HG02610 (cell line): ENCODE measurements at regions not wholly inside any gene's neighbourhood (a gene's known extent, or its start where the extent isn't known, plus 50 kb on each side); places are given as distances from the start of the nearest gene placed in this dataset.

Experiments
- ATAC-seq: cut with Tn5 transposase; IDR thresholded peaks from one replicate; pipeline ENCODE4 v1.9.1; 2021; ENCODE audit warnings: mild to moderate bottlenecking, moderate library complexity; ENCODE audit not compliant: unreplicated experiment

DNA sequence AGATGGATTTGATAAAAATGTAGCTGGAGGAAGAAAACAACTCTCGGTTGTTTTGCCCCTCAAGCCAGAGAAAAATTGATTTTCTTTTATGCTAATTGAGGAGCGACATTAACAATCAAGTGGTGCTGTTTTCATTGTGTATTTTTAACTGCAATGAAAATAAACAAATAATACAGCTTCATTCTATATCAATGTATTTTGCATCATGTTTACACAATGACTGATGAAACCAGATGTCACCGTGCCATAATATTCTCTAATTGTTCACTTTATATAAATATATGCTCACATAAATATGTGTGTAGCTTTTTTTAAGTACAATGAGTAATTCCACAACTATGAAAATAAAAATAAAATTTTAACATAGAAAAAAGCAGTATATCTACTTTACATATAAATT, 139.0 kb upstream of the PRDM9 start:
- ATAC-seq = no peak

DNA sequence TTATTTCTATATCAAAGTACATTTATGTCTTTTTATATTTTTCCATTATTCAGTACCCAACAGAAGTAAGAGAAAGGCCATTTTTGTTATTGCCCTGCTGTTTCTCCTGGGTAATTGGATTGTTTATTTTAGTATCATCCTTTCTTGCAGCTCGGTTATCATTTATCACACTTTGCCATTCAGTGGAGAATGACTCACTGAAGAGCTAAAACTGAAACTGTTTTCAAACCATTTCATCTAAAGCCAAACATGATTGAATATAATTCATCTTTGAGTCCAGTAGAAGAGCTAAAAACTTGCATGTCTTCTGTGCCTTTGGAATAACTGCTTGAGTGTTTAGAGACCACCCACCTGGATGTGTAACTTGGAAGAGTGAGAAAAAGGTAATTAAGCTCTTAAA, 139.5 kb upstream of the PRDM9 start:
- ATAC-seq = no peak

DNA sequence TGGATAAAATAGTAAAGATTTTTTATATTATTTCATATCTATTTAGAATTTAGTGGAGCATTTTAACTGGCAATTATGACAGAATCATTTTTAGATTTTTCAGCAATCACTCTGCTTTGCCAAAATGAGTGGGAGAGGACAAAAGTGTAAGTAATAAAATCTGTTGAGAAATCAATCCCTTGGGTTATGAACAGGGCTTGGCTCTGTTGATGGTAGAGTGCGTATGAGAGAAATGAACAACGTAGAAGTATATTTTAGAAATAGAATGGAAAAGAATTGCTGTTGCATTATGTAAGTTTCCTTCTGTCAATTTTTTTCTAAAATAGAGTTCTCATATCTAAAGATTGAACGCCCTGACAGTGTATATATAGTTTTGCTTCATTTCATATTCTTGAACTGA, 154.1 kb upstream of the PRDM9 start:
- no peak for ATAC-seq

DNA sequence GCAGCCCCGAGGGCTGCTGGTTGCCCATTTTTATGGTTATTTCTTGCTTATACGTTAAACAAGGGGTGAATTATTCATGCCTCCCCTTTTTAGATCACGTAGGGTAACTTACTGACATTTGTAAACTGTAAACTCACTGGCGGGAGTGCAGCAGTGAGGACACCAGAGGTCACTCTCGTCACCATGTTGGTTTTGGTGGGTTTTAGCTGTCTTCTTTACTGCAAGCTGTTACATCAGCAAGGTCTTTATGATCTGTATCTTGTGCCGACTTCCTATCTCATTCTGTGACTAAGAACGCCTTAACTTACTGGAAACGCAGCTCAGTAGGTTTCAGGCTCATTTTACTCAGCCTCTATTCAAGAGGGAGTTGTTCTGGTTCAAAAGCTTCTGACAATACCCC, 155.0 kb upstream of the PRDM9 start:
- no peak for ATAC-seq

DNA sequence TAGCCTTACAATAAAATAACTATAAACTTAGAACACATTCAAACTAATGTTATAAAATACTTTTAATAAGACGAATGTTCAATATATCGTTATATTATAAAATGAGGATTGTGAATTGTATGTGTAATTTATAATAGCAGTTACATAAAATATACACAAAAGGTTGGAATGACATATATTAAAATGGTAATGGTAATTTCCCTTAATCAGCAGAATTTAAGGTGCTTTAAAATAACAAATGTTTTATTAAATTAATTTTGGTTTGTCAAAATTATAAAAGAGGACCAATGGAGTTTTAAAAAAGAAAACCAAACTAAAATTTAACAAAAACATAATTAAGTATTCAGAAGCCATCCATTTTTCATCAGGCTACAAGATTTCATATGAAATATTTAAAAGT, 164.3 kb upstream of the PRDM9 start:
- ATAC-seq = no peak

DNA sequence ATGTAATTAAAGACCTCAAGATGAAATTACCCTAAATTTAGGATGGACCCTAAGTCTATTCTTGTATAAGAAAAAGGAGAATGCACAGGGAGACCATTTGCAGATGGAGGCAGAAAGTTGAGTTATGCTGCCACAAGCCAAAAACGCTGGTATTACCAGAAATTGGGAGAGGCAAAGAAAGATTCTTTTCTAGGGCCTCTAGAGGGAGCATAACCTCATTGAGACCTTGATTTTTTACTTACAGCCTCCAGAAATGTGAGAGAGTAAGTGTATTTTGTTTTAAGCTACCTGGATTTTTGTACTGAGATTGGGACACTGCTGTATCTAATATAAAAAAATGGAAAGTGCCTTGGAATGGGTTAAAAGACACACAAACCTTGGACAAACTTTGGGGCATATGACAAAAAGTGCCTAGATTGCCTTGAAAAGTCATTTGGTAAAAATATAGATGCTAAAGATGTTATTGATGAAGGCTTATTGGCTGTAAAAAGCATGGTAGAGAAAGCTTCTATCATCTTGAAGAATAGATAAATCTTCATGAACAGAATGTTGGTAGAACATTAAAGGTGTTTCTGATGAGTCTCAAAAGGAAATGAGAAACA, 174.7 kb upstream of the PRDM9 start:
- no peak for ATAC-seq

DNA sequence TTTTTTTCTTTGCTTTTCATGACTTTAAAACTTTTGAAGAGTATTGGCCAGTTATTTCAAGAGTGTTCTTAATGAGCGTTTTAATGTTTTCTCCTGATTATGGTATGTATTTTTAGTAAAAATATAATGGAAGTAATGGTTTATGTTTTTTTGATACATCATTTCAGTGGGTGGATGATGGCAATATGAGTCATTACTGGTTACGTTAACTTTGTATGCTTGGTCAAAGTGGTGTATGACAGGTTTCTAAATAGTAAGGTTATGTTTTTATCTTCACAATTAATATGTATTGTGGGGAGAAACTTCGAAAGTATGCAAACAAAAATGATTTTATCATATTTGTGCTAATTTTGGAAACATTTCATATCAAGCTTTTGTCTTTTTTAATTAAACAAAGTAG, 176.7 kb upstream of the PRDM9 start:
- ATAC-seq = no peak

DNA sequence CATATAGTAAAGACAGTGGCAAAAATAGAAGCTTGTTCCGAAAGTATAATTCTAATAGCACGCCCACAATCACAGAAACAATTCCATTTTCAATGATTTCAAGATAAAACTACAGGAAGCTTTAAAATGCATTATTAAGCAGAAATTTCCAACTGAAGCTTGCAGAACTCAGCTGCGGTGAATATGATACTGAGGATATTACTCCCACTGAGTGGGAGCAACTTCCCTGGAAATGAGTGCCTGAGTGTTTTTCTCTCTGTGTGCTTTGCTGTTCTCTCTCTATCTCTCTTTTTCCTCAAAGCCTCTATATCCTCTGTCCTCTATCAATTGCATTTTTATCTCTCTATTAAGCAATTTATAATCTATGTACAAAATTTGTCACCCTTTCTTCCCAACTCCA, 187.5 kb upstream of the PRDM9 start:
- no peak for ATAC-seq

DNA sequence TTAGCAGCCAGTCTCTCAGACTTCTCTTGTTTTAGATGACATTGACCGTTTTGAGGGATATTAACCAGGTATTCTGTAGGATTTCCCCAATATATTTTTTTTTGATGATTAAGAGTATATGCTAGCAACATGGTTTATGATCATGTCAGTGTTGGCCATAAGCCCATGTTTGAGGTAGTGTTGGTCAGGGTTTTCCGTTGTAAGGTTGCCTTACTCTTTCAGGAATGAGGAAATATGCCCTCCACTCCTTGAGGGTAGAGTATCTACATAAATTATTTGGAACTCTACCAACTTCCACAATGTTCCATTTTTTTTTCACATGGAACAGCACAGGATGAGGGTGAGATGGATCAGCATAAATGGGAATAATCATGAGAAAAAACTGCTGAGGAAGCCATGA, 188.4 kb upstream of the PRDM9 start:
- no peak for ATAC-seq

DNA sequence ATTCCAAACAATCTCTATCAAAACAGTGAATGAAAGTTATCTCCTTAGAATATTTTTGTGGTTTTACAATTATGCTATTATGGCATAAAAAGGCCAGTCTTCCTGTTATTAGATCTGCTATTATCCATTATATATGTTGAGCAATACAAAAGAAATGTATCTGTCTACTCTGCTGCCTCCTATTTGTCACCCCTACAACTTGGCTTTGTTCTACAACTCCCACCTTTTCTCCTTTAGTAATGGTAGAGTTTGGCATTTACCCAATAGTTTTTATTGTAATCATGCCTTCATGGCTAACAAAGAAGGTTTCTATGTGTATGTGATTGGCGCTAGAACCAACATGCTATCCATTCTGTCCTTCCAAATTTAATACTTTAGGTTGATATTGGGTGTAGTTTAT, 189.2 kb upstream of the PRDM9 start:
- ATAC-seq = no peak

DNA sequence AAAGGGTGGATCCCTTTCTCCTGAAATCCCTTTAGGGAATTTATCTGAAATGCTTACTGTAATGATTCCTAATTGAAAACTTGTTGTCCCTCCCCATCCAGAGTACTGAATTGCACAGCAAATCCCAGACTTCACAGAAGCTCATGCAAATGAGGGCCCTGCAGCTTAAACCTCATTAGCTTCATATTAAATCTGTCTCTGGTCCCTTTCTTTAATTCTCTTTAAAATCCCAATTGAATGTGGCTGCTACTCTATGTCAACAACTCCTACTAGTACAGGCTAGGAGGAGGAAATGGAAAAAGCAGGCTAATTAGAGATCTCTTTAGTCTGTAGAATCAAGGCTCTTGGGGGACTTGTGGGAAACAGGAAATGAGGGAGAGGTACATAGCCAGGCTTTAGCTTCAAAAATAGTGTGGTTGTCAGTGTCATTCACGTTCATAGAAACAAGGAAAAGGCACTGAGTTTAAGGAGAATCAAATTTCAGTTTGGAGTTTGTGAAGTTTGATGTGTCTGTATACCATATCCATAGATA, 191.3 kb upstream of the PRDM9 start:
- ATAC-seq = no peak

DNA sequence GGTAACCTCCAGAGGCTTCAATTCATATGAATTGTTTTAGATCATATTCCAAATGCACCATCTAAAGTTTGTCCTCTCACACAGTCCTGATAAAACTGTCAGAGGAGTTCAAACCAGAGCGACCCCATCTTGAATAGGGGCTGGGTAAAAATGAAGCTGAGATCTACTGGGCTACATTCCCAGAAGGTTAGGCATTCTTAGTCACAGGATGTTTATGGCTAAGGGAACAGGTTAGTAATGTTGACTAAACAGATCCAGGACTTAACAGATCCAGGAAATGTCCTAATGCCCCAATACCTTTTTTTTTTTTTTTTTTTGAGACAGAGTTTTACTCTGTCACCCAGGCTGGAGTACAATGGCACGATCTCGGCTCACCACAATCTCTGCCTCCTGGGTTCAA, 192.6 kb upstream of the PRDM9 start:
- no peak for ATAC-seq

DNA sequence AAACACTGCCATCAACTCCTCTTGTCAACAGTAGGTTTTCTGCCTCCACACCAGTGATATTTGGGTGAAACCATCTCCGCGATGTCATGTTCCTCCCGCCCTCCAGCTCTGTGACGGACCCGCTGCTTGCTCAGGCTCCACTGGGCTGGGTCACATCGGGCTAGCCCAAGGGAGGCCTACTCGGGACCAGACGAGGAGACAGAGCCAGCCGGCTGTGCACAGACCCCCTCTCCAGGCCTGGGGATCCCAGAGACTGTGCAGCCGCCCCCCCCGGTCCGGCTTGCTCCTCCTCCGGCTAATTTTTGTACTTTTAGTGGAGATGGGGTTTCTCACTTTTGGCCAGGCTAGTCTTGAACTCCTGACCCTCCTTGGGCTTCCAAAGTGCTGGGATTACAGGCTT, 202.4 kb upstream of the PRDM9 start:
- no peak for ATAC-seq

DNA sequence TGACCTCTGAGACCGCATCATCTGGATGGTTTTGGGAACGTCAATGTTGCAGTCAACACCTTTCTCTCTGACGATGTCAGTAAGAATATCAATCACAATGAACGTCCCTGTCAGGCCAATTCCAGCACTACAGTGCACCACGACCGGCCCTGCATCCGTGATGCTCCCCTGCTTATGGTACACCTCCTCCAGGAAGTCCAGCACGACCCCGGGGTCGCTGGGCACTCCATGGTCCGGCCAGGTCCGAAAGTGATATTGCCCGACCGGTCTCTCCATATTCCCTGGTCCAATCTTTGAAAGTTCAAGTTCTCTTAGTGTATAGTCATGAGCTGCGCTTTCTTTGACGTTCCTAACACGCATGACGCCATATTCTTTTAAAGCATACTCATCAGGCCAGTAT, 203.6 kb upstream of the PRDM9 start:
- ATAC-seq = no peak

DNA sequence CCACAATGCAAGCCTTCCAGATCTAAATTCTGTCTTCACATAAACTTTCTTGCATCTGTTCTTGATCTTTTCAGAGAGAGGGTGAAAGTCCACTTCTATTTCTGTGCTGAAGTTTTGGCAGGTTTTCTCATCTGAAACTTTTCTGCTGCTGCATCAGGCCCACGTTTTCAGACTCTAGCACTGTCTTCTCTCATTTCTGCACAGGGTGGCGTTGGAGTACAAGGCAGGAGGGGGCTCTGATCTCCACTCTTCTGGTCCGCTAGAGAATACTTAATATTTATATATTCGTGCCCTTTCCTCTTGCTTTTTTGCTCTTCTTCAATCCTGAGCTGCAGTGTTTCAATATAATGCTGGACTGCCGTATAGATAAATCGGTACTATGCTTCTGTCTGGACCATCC, 204.0 kb upstream of the PRDM9 start:
- ATAC-seq = no peak

DNA sequence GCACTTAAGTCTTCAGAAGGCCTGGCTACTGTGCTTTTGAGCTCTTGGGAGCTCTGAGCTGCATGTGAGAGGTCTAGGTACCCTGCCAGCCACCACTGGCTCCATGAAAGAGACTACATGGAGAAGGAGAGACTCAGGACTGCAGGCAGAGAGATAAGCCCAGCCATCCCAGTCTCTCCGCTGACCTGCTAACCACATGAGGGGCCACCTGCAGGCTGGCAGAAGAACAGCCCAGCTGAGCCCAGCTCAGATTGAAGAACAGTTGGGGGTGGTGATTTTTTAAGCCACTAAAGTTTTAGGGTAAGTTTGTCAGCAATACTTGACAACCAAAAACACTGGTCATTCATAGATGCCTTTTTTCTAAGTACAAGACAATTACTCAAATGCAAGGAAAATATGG, 205.0 kb upstream of the PRDM9 start:
- ATAC-seq = no peak

DNA sequence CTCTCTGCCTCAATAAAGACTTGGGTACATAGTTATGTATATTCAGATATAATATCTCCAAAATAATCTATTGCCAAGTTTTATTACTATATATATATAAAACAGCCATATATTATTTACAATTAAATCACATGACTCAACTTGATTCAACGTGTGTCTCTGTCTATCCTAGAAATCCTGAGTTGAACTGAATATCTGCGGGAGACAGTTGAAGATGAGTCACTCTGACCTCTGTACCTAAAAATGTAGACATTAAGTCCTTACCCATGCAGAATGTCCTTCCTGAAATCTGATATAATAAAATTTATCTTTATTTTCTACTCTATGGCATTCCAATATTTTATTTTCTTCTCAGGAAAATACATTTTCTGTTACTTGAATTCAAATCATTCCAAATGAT, 218.2 kb upstream of the PRDM9 start:
- no peak for ATAC-seq

DNA sequence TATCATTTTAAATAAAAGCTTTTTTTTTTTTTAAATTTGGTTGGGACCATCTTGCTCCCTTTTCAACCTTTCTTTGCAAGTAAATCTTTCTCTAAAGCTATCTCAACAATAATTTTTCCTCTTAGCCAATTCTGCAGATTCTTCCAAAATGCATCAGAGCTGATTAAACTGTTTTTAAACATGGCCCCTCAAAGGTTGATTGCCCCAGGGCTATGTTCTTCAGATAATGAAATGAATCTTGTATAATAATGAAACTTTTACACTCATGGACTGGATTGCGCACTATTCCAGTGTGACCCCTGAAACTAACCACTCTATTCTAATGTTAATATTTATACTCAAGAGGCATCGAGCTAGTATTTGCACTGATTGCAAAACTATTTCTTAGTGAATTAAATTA, 222.8 kb upstream of the PRDM9 start:
- ATAC-seq = no peak

DNA sequence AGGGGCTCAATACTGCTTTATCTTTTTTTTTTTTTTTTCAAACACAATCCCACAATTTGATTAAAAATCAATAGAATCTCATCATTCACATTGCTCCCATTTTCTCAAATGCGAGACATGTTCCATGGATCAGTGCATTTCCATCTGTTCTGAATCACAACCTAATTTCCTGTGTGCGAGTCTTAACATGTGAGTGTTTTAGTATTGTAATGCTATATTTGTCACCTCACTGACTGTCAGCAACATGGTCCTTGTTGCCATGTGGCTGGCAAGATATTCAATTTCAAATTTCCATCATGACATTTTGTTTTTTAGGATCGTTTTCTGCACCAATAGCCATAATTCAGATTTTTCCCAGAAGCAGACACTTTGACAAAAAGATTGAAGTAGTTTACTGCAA, 233.2 kb upstream of the PRDM9 start:
- no peak for ATAC-seq

DNA sequence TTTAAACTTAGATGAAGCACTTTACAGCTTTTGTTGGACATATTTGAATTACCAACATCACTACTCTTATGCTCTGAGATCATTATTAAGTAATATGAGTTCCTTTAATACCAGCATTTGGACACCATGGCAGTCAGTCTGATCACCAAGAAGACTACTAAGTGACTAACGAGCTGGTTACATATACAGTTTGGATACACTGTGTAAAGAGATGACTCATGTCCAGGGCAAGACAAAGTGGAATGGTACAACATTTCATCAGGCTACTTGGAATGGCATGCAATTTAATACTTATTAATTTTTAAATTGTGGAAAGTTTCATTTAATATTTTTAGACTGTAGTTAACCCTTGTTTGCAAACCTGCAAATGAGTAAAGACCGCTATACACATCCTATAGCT, 237.4 kb upstream of the PRDM9 start:
- ATAC-seq = no peak

DNA sequence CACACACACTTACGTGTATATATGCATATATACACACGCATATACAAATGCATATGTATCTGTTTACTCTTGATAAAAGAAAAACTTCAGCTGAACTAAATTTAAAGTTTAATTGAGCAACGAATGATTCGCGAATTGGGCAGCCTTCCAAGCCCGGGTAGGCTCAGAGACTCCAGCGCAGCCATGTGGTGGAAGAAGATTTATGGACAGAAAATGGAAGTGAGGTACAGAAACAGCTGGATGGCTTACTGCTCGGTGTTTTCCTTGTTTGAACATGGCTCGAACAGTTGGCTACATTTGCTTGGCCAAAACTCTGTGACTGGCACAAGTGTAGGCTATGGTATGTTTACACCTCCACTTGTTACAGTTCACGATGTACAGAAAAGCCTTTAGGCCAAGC, 239.3 kb upstream of the PRDM9 start:
- ATAC-seq = no peak

DNA sequence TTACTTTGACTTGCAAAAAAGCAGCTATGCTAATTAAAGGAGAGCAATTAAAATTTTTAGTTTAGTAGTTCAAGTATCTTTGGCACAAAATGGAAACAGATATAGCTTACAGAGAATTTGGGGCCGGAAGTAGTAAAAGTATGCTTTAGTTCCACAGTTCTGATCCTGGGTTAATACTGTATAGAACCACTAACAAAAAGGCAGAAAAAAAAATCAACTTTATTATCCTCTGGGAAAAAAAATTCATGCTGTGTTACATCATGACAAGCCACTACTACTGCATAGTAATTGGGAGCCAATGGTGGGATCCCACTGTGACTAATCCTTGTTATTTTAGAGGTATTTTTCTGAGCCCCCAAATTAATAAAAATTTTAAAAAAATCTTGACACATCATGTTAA, 246.8 kb upstream of the PRDM9 start:
- ATAC-seq = no peak

DNA sequence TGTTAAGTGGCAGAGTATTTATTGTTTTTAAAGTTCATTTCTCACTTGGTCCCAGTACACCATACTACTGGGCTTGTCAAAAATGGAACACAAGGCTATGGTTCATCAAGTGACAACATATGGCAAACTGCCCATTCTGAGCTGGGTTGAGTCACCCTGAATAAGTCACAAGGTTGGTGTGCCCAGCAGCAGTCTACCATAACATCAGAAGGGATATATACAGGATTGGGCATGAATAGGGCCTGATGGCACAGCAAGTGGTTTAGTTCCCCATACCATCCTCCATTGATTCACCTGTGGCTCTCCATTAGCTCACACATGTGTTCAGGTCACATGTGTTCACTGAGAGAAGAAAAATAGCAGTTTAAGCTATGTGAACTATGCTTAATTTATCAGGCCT, 249.8 kb upstream of the PRDM9 start:
- ATAC-seq = no peak
